ENCODE measurements at regions not wholly inside any gene's neighbourhood (a gene's known extent, or its start where the extent isn't known, plus 50 kb on each side); places are given as distances from the start of the nearest gene placed in this dataset.

GRCh38 chr4:30294295-30294694 lies 425.9 kb upstream of the PCDH7 start:
- no peak for DNase-seq (ENCODE audit: low read depth in 2 of 2)

GRCh38 chr4:30295652-30296051 lies 424.5 kb upstream of the PCDH7 start:
- no peak for DNase-seq (ENCODE audit: low read depth in 2 of 2)

- no peak for DNase-seq (ENCODE audit: low read depth in 2 of 2)
Observed at GRCh38 chr4:30314001-30314400, 406.2 kb upstream of the PCDH7 start.

GRCh38 chr4:30330894-30331652 lies 389.1 kb upstream of the PCDH7 start:
- DNase-seq (ENCODE audit: low read depth in 2 of 2): no peak

- no peak for DNase-seq (ENCODE audit: low read depth in 2 of 2)
Observed at GRCh38 chr4:30341731-30342130, 378.4 kb upstream of the PCDH7 start.

GRCh38 chr4:30350288-30350687 lies 369.9 kb upstream of the PCDH7 start:
- no peak for DNase-seq (ENCODE audit: low read depth in 2 of 2)

- no peak for DNase-seq (ENCODE audit: low read depth in 2 of 2)
Observed at GRCh38 chr4:30354605-30355004, 365.6 kb upstream of the PCDH7 start.

- DNase-seq (ENCODE audit: low read depth in 2 of 2): no peak
Observed at GRCh38 chr4:30362436-30362835, 357.7 kb upstream of the PCDH7 start.

- no peak for DNase-seq (ENCODE audit: low read depth in 2 of 2)
Observed at GRCh38 chr4:30370105-30370504, 350.1 kb upstream of the PCDH7 start.

GRCh38 chr4:30380404-30380998 lies 339.7 kb upstream of the PCDH7 start:
- DNase-seq (ENCODE audit: low read depth in 2 of 2): peak; percentile 40 to 74

- no peak for DNase-seq (ENCODE audit: low read depth in 2 of 2)
Observed at GRCh38 chr4:30385650-30386049, 334.5 kb upstream of the PCDH7 start.

GRCh38 chr4:30386266-30386895 lies 333.8 kb upstream of the PCDH7 start:
- peak in 1 of 2 donors; percentile 35 for DNase-seq (ENCODE audit: low read depth in 2 of 2)

- DNase-seq (ENCODE audit: low read depth in 2 of 2): no peak
Observed at GRCh38 chr4:30395902-30396301, 324.3 kb upstream of the PCDH7 start.

GRCh38 chr4:30396772-30397475 lies 323.2 kb upstream of the PCDH7 start:
- DNase-seq (ENCODE audit: low read depth in 2 of 2): peak in 1 of 2 donors; percentile 42

GRCh38 chr4:30399476-30399875 lies 320.7 kb upstream of the PCDH7 start:
- no peak for DNase-seq (ENCODE audit: low read depth in 2 of 2)

GRCh38 chr4:30402276-30402675 lies 317.9 kb upstream of the PCDH7 start:
- DNase-seq (ENCODE audit: low read depth in 2 of 2): no peak

GRCh38 chr4:30413915-30414314 lies 306.3 kb upstream of the PCDH7 start:
- DNase-seq (ENCODE audit: low read depth in 2 of 2): no peak

GRCh38 chr4:30416547-30416946 lies 303.6 kb upstream of the PCDH7 start:
- DNase-seq (ENCODE audit: low read depth in 2 of 2): no peak

GRCh38 chr4:30427932-30428331 lies 292.2 kb upstream of the PCDH7 start:
- no peak for DNase-seq (ENCODE audit: low read depth in 2 of 2)

- DNase-seq (ENCODE audit: low read depth in 2 of 2): peak in 1 of 2 donors; percentile 58
Observed at GRCh38 chr4:30429813-30430761, 290.1 kb upstream of the PCDH7 start.

GRCh38 chr4:30434656-30435055 lies 285.5 kb upstream of the PCDH7 start:
- no peak for DNase-seq (ENCODE audit: low read depth in 2 of 2)

All from lung microvascular endothelial cell (primary cell).